ENCODE measurements at regions not wholly inside any gene's neighbourhood (a gene's known extent, or its start where the extent isn't known, plus 50 kb on each side); places are given as distances from the start of the nearest gene placed in this dataset.

- TF ChIP-seq, protein P1, sequence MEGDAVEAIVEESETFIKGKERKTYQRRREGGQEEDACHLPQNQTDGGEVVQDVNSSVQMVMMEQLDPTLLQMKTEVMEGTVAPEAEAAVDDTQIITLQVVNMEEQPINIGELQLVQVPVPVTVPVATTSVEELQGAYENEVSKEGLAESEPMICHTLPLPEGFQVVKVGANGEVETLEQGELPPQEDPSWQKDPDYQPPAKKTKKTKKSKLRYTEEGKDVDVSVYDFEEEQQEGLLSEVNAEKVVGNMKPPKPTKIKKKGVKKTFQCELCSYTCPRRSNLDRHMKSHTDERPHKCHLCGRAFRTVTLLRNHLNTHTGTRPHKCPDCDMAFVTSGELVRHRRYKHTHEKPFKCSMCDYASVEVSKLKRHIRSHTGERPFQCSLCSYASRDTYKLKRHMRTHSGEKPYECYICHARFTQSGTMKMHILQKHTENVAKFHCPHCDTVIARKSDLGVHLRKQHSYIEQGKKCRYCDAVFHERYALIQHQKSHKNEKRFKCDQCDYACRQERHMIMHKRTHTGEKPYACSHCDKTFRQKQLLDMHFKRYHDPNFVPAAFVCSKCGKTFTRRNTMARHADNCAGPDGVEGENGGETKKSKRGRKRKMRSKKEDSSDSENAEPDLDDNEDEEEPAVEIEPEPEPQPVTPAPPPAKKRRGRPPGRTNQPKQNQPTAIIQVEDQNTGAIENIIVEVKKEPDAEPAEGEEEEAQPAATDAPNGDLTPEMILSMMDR (conservative IDR thresholded peaks at IDR 0.05 in 1 of 2, IDR thresholded peaks at IDR 0.05 in 1 of 2; ENCODE audit: low read depth in 1 of 2, low read length in 2 of 2): no peak
- TF ChIP-seq EZH2 (IDR thresholded peaks at IDR 0.05; ENCODE audit: low read length, missing control alignments): no peak
Measured at GRCh38 chr10:28935061-28935460, 257.7 kb downstream of the BAMBI start.

Data from fibroblast of lung (primary cell).